ENCODE measurements at regions not wholly inside any gene's neighbourhood (a gene's known extent, or its start where the extent isn't known, plus 50 kb on each side); places are given as distances from the start of the nearest gene placed in this dataset.

- H3K9me3 Mint-ChIP-seq (ENCODE audit: low read depth), result no peaks in the 10 kb centered on the region
These were observed 51.1 kb upstream of the CRY1 start for GRCh38 chr12:107144441-107144840.

GRCh38 chr12:107144990-107145389 is 51.6 kb upstream of the CRY1 start:
- Mint-ChIP-seq H3K27me3 (ENCODE audit: low read depth) (peaks cover 22% of the 10 kb centered on the region), H3K27ac (ENCODE audit: unreplicated experiment) (no peak overlapping the region)
- DNase-seq (ENCODE audit: low spot score), result no peak

More at GRCh38 chr12:107144441-107144840, 51.1 kb upstream of the CRY1 start:
- no peak for DNase-seq (ENCODE audit: low spot score)
- H3K27me3 Mint-ChIP-seq (ENCODE audit: low read depth), result peaks cover 22% of the 10 kb centered on the region
- no peak overlapping the region for H3K4me3 Mint-ChIP-seq (ENCODE audit: unreplicated experiment)
- no peaks in the 10 kb centered on the region for H3K36me3 Mint-ChIP-seq (ENCODE audit: low read depth)
- H3K27ac Mint-ChIP-seq (ENCODE audit: unreplicated experiment), result no peak overlapping the region
- no peak for TF ChIP-seq CTCF (IDR thresholded peaks at IDR 0.05)
- no peaks in the 10 kb centered on the region for H3K4me1 Mint-ChIP-seq (ENCODE audit: low read depth)

GRCh38 chr12:107145397-107145796 is 52.0 kb upstream of the CRY1 start:
- H3K36me3 Mint-ChIP-seq (ENCODE audit: low read depth), result no peaks in the 10 kb centered on the region
- H3K27ac Mint-ChIP-seq (ENCODE audit: unreplicated experiment), result no peak overlapping the region
- H3K4me3 Mint-ChIP-seq (ENCODE audit: unreplicated experiment), result no peak overlapping the region
- H3K27me3 Mint-ChIP-seq (ENCODE audit: low read depth), result peaks cover 24% of the 10 kb centered on the region
- no peak for TF ChIP-seq CTCF (IDR thresholded peaks at IDR 0.05)
- H3K9me3 Mint-ChIP-seq (ENCODE audit: low read depth), result no peaks in the 10 kb centered on the region
- DNase-seq (ENCODE audit: low spot score), result no peak
- H3K4me1 Mint-ChIP-seq (ENCODE audit: low read depth), result no peaks in the 10 kb centered on the region

More at GRCh38 chr12:107144990-107145389, 51.6 kb upstream of the CRY1 start:
- H3K4me1 Mint-ChIP-seq (ENCODE audit: low read depth), result no peaks in the 10 kb centered on the region
- no peak overlapping the region for H3K4me3 Mint-ChIP-seq (ENCODE audit: unreplicated experiment)
- no peaks in the 10 kb centered on the region for H3K36me3 Mint-ChIP-seq (ENCODE audit: low read depth)
- no peaks in the 10 kb centered on the region for H3K9me3 Mint-ChIP-seq (ENCODE audit: low read depth)
- TF ChIP-seq CTCF (IDR thresholded peaks at IDR 0.05), result no peak

- DNase-seq (ENCODE audit: low spot score), result no peak
- H3K27me3 Mint-ChIP-seq (ENCODE audit: low read depth), result peaks cover 18% of the 10 kb centered on the region
- no peaks in the 10 kb centered on the region for H3K4me1 Mint-ChIP-seq (ENCODE audit: low read depth)
- TF ChIP-seq CTCF (IDR thresholded peaks at IDR 0.05), result no peak
- no peak overlapping the region for H3K27ac Mint-ChIP-seq (ENCODE audit: unreplicated experiment)
- peaks cover 4% of the 10 kb centered on the region for H3K9me3 Mint-ChIP-seq (ENCODE audit: low read depth)
- no peak overlapping the region for H3K4me3 Mint-ChIP-seq (ENCODE audit: unreplicated experiment)
- no peaks in the 10 kb centered on the region for H3K36me3 Mint-ChIP-seq (ENCODE audit: low read depth)
These were observed 54.8 kb upstream of the CRY1 start for GRCh38 chr12:107148107-107148506.

- Mint-ChIP-seq H3K4me1 (ENCODE audit: low read depth) (no peaks in the 10 kb centered on the region), H3K4me3 (ENCODE audit: unreplicated experiment) (no peak overlapping the region), H3K36me3 (ENCODE audit: low read depth) (peaks cover 3% of the 10 kb centered on the region), H3K9me3 (ENCODE audit: low read depth) (peaks cover 13% of the 10 kb centered on the region), H3K27ac (ENCODE audit: unreplicated experiment) (no peak overlapping the region), H3K27me3 (ENCODE audit: low read depth) (peaks cover 24% of the 10 kb centered on the region)
- TF ChIP-seq CTCF (IDR thresholded peaks at IDR 0.05), result no peak
- no peak for DNase-seq (ENCODE audit: low spot score)
These were observed 59.0 kb upstream of the CRY1 start for GRCh38 chr12:107152315-107152714.

All from chondrocyte (in vitro differentiated cells).